GM12892 (cell line): ENCODE measurements at regions not wholly inside any gene's neighbourhood (a gene's known extent, or its start where the extent isn't known, plus 50 kb on each side); places are given as distances from the start of the nearest gene placed in this dataset.

Source experiments
- DNase-seq: peaks from one replicate; pipeline ENCODE4 v3.0.0; 2011; ENCODE audit not compliant: insufficient read length
- FAIRE-seq: peaks from 2 replicates; lab custom pipeline; 2011; peaks lifted over from hg19 to GRCh38; lab: Jason Lieb, UNC
- POLR2A ChIP-seq: IDR thresholded peaks from 2 replicates; pipeline ENCODE4 v1.6.1; 2011; ENCODE audit warnings: low read depth, low read length, control low read depth
- POLR2AphosphoS5 ChIP-seq: IDR thresholded peaks from 2 replicates; pipeline ENCODE4 v1.6.1; 2011; ENCODE audit warnings: low read depth, low read length, control low read depth
- TAF1 ChIP-seq: IDR thresholded peaks from 2 replicates; pipeline ENCODE4 v1.6.1; 2011; ENCODE audit warnings: low read depth, mild to moderate bottlenecking, control low read depth, low read length, borderline replicate concordance

GRCh38 chr2:16006537-16007166 lies 66.3 kb downstream of the MYCN start:
- FAIRE-seq (no peak), DNase-seq (no peak)
- TF ChIP-seq POLR2A (no peak), TAF1 (no peak)

- TF ChIP-seq POLR2A: no peak
- FAIRE-seq: no peak
- no peak for DNase-seq
Measured at GRCh38 chr2:16005816-16006536, 65.6 kb downstream of the MYCN start.

- no peak for TF ChIP-seq TAF1
- TF ChIP-seq POLR2AphosphoS5: no peak
- no peak for TF ChIP-seq POLR2A
- DNase-seq (no peak), FAIRE-seq (no peak)
Measured at GRCh38 chr2:16005389-16005788, 65.0 kb downstream of the MYCN start.

DNA sequence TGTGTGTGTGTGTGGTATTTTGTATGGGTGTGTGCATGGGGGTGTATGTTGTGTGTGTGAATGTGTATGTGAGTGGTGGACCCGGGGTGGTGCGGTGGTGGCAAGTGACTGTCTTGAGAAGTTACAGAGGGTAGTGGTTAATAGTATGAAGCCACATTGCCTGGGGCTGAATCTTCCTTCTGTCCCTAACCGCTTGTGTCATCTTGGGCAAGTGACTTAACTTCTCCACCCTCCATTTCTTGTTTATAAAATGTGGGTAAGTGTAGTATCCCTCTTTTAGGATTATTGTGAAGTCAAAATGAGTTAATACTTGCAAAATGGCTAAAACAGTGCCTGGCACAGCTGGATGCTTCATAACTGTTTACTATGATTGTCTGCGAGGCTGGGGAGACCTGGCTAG lies 63.5 kb downstream of the MYCN start:
- FAIRE-seq (no peak), DNase-seq (no peak)
- TF ChIP-seq POLR2A: no peak
- TF ChIP-seq TAF1: no peak
- TF ChIP-seq POLR2AphosphoS5: no peak

- no peak for TF ChIP-seq TAF1
- no peak for TF ChIP-seq POLR2A
- TF ChIP-seq POLR2AphosphoS5: no peak
- FAIRE-seq: no peak
Measured at GRCh38 chr2:16003152-16003551, 62.8 kb downstream of the MYCN start.

GRCh38 chr2:16002575-16002974 lies 62.2 kb downstream of the MYCN start:
- TF ChIP-seq POLR2AphosphoS5 (no peak), TAF1 (no peak), POLR2A (no peak)
- DNase-seq (no peak), FAIRE-seq (no peak)

More at GRCh38 chr2:16003152-16003551, 62.8 kb downstream of the MYCN start:
- no peak for DNase-seq

DNA sequence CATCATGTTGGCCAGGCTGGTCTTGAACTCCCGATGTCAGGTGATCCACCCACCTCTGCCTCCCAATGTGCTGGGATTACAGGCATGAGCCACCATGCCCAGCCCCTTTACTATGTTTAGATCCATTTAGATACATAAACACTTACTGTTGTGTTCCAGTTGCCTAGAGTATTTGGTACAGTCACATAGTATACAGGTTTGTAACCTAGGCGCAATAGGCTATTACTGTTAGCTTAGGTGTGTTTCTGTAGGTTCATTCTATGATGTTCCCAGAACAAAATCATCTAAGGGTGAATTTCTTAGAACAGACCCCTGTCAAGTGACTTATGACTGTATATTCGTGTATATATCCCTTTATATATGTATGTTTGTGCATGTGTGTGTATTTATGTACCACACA lies 61.8 kb downstream of the MYCN start:
- DNase-seq (no peak), FAIRE-seq (no peak)
- no peak for TF ChIP-seq POLR2AphosphoS5
- no peak for TF ChIP-seq POLR2A
- no peak for TF ChIP-seq TAF1

DNA sequence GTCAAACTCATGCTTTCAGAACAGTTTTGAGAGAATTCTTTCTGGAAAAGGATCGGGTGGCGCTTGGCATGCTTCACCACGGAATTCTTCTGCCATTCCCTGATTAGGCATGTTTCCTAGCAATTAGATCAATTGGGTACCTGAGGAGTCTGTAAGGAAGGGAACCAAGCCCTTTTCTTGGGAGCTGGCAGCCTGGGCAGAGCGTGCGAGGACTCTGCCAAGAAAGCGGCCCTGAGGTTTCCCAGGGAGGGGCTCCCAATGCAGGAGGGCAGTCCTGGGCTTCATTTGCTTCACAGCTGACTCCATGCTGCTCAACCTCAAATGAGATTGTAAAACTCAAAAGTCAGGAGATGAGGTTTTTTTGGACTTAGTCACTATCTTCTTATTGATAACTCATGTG lies 60.3 kb downstream of the MYCN start:
- no peak for TF ChIP-seq TAF1
- TF ChIP-seq POLR2A: no peak
- no peak for TF ChIP-seq POLR2AphosphoS5
- FAIRE-seq (no peak), DNase-seq (no peak)

- no peak for FAIRE-seq
- TF ChIP-seq TAF1: no peak
- TF ChIP-seq POLR2A: no peak
- TF ChIP-seq POLR2AphosphoS5: no peak
- DNase-seq: no peak
Measured at GRCh38 chr2:15999596-16000469, 59.5 kb downstream of the MYCN start.

DNA sequence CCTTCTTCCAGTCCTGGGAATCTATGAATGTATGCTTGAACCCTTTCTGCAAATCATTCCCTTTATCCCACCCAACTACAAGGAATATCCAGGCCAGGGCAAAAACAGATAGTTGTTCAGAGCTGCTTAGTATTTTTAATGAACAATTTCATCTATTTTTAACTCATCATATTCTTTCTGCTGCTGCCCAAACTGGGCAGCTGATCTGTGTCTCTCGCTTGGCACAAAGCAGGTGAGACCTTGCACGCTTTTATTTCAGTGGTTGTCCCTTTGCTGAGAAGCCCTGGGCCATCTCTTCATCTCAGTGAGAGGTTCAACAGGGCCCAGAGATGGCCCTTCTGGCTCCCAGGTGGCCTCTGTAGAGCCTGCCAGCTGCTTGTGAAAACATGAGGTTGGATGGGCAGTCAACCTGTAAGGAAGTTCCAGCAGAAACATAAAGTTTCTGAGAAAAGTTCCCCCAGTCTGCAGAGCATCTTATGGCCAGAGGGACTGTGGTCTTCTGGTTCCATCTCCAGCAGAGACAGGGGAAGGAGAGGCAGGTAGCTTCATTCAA lies 57.5 kb downstream of the MYCN start:
- FAIRE-seq (no peak), DNase-seq (no peak)
- TF ChIP-seq POLR2AphosphoS5: no peak
- no peak for TF ChIP-seq TAF1
- TF ChIP-seq POLR2A: no peak

DNA sequence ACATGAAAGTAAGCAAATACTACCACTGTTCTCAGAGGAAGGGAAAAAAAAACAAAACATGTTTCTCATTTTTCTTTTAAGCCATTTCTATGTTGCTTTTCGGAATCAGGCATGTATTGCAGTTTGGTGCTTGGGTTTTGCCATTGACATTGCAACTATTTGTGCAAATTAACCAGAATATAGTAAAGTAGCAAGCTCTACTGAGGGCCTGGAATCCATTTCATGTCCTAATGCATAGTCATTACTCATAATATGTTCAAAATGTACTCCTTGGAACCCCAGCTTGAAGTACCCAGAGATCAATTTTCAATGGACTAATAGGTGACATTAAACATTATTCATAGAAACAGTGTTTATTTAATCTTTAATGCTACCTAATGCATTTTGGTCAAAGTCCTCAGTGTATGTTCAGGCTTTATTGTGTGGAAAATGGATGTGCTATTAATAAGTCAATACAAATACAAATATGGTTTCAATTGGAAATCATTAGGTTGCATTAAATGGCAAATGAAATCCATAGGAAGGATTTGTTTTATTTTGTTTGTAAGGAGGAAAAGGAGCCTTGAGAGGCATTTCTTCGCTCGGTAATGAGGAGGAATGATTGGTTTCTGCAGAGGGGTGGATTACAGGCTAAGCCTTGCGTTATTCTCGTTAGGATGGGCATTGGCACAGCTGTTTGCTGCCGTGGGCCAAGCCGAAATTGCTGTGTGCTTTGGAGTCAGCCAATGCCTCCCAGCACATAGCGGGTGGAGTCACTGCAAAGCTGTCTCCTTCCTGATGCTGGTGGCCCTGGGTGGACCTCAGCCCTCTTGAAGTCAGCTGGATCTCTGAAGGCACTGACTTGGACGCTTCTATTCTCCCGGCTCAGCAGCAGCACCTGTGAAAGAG lies 56.4 kb downstream of the MYCN start:
- DNase-seq (no peak), FAIRE-seq (no peak)
- TF ChIP-seq POLR2AphosphoS5: no peak
